RWPE2 (cell line): ENCODE measurements at regions not wholly inside any gene's neighbourhood (a gene's known extent, or its start where the extent isn't known, plus 50 kb on each side); places are given as distances from the start of the nearest gene placed in this dataset.

Experiments used
- ATAC-seq: fragments of 200-7000 bp; cut with Tn5 transposase; 3 replicates; pipeline ENCODE4 v1.9.1; 2021; ENCODE audit warnings: low read depth
- DNase-seq: peaks from one replicate; pipeline ENCODE4 v3.0.0-alpha.2; 2020; ENCODE audit warnings: low spot score
- H3K27ac ChIP-seq: fragments of 450-650 bp; 2 replicates; pipeline ENCODE4 v1.5.1; 2017; ENCODE audit warnings: mild to moderate bottlenecking; ENCODE audit not compliant: poor library complexity, severe bottlenecking
- H3K27me3 ChIP-seq: fragments of 250-450 bp; sonication (Bioruptor Pico); 2 replicates; pipeline ENCODE4 v1.5.1; 2021; ENCODE audit warnings: mild to moderate bottlenecking, moderate library complexity; ENCODE audit not compliant: insufficient read depth, poor library complexity, severe bottlenecking
- H3K36me3 ChIP-seq: fragments of 250-450 bp; sonication (Bioruptor Pico); 2 replicates; pipeline ENCODE4 v1.5.1; 2020; ENCODE audit warnings: low read depth, mild to moderate bottlenecking, moderate library complexity
- H3K4me1 ChIP-seq: fragments of 250-450 bp; sonication (Bioruptor Pico); 2 replicates; pipeline ENCODE4 v1.5.1; 2021; ENCODE audit warnings: mild to moderate bottlenecking, moderate library complexity; ENCODE audit not compliant: insufficient read depth, poor library complexity, severe bottlenecking
- H3K4me3 ChIP-seq: fragments of 250-450 bp; sonication (Bioruptor Pico); 2 replicates; pipeline ENCODE4 v1.5.1; 2021; ENCODE audit warnings: mild to moderate bottlenecking, moderate library complexity; ENCODE audit not compliant: severe bottlenecking
- H3K9me3 ChIP-seq: fragments of 250-450 bp; sonication (Bioruptor Pico); 2 replicates; pipeline ENCODE4 v1.5.1; 2021; ENCODE audit warnings: mild to moderate bottlenecking, moderate library complexity; ENCODE audit not compliant: severe bottlenecking
- TF ChIP-seq, protein P1 (sequence below): fragments of 450-650 bp; IDR thresholded peaks from one replicate; pipeline ENCODE4 v1.5.1; 2017; ENCODE audit warnings: mild to moderate bottlenecking, moderate library complexity; ENCODE audit not compliant: poor library complexity, severe bottlenecking

DNA sequence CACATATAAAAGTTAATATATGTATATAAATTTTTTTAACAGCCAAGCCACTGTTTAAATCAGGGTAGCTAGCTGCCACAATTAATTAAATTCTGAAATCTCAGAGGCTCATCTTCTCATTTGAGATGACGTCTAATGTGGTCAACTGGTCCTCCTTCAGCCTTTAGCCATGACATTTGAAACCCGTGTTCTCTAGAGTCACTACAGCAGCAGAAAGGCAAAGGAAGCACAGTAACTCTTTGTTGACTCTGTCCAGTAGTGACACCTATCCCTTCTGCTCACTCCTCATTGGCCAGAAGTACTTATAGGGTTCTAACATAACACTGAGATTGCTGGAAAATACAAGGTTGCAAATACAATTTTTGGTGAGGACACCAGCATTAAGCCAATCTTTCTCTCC, 555.5 kb downstream of the ETV1 start:
- no peaks in the 10 kb centered on the region for H3K4me1 ChIP-seq
- no peak overlapping the region for H3K4me3 ChIP-seq
- no peaks in the 10 kb centered on the region for H3K9me3 ChIP-seq
- H3K27ac ChIP-seq: no peak overlapping the region
- no peaks in the 10 kb centered on the region for H3K27me3 ChIP-seq
- H3K36me3 ChIP-seq: no peaks in the 10 kb centered on the region
- ATAC-seq (no peak), DNase-seq (no peak)
- TF ChIP-seq, protein P1, sequence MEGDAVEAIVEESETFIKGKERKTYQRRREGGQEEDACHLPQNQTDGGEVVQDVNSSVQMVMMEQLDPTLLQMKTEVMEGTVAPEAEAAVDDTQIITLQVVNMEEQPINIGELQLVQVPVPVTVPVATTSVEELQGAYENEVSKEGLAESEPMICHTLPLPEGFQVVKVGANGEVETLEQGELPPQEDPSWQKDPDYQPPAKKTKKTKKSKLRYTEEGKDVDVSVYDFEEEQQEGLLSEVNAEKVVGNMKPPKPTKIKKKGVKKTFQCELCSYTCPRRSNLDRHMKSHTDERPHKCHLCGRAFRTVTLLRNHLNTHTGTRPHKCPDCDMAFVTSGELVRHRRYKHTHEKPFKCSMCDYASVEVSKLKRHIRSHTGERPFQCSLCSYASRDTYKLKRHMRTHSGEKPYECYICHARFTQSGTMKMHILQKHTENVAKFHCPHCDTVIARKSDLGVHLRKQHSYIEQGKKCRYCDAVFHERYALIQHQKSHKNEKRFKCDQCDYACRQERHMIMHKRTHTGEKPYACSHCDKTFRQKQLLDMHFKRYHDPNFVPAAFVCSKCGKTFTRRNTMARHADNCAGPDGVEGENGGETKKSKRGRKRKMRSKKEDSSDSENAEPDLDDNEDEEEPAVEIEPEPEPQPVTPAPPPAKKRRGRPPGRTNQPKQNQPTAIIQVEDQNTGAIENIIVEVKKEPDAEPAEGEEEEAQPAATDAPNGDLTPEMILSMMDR: no peak

DNA sequence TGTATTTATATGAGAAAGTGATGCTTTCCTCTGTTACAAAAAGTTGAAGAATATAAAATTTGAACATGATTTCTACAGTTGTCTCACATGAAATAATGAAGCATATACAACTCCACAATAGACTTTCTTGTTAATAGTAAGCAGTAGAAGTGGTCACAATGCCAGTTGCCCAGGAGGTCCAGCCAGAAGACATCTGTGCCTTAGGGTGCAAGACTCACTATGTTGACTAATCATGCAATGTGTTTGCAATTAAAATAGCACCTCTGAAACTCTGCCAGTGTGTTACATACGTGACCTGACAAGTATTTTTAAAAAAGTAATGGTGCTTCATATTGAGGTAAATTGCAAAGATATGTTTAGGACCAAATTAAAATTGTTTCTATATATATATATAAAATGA, 547.2 kb downstream of the ETV1 start:
- Histone ChIP-seq H3K36me3 (no peaks in the 10 kb centered on the region), H3K4me3 (no peak overlapping the region), H3K27ac (no peak overlapping the region), H3K9me3 (no peaks in the 10 kb centered on the region), H3K4me1 (no peaks in the 10 kb centered on the region), H3K27me3 (no peaks in the 10 kb centered on the region)
- ATAC-seq (no peak), DNase-seq (no peak)
- TF ChIP-seq, protein P1: no peak

DNA sequence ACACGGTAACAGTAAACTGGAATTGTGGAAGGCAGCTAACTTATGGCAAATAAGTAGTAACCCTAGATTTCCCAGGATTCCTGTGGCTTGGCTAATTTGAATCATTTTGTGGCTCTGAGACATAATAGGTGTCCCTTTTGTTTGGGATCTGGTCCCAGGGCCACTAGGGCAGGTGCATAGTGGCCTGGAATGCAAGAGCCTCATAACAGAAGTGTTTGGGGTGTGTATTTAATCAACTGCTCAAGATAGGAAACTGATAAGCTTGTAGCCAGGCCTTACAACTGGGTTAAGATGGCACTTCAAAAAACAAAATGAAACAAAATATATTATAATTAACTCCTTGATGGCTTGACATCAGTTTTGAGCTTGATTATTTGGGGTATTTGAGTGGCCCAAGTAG, 541.8 kb downstream of the ETV1 start:
- TF ChIP-seq, protein P1: no peak
- no peaks in the 10 kb centered on the region for H3K9me3 ChIP-seq
- no peak for DNase-seq

DNA sequence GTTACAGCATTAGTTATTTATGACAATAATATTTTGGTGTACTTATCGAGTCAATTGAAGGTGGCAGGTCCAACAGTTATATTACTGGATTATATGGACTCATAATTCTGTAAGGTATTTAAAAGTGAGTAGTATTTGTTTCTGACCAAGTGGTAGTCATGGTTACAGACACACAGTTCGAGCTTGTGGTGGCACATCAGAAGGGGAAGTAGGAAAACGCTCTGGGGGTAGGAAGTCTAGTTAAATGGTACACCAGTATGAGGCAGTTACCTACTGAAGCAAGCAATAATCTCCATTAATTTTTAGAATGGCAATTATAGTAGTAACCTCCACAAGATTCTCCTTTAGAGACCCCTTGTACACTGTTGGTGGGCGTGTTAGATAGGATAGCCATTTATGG, 541.2 kb downstream of the ETV1 start:
- Histone ChIP-seq H3K9me3 (no peaks in the 10 kb centered on the region), H3K4me1 (no peaks in the 10 kb centered on the region), H3K27me3 (no peaks in the 10 kb centered on the region), H3K27ac (no peak overlapping the region), H3K36me3 (no peaks in the 10 kb centered on the region), H3K4me3 (no peak overlapping the region)
- ATAC-seq (no peak), DNase-seq (no peak)
- TF ChIP-seq, protein P1: no peak

More for the DNA sequence above, 541.8 kb downstream of the ETV1 start:
- H3K4me1 ChIP-seq: no peaks in the 10 kb centered on the region
- no peak overlapping the region for H3K4me3 ChIP-seq
- ATAC-seq: no peak
- no peaks in the 10 kb centered on the region for H3K36me3 ChIP-seq
- H3K27me3 ChIP-seq: no peaks in the 10 kb centered on the region
- no peak overlapping the region for H3K27ac ChIP-seq

DNA sequence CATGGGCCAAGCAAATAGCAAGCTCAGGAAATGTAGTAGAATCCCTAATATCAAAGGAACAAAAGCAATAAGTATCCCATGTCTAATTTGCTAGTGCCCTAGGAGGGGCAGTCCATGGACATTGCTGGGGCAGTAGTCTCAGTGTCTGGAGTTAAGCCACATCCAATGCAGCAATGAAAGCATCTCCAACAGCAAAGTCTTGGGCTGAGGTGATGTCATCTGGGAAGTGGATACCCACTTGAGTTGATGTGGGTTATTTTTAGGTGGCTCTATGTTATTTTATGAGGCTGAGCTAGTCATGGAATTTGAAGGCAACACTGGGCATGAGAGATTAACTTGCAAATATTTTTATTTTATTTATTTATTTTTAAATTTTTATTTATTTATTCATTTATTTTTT, 540.0 kb downstream of the ETV1 start:
- no peak for DNase-seq
- TF ChIP-seq, protein P1: no peak
- H3K36me3 ChIP-seq: no peaks in the 10 kb centered on the region
- ATAC-seq: no peak
- H3K4me1 ChIP-seq: no peaks in the 10 kb centered on the region
- no peak overlapping the region for H3K27ac ChIP-seq
- no peak overlapping the region for H3K4me3 ChIP-seq
- no peaks in the 10 kb centered on the region for H3K9me3 ChIP-seq
- H3K27me3 ChIP-seq: no peaks in the 10 kb centered on the region
